ENCODE measurements at regions not wholly inside any gene's neighbourhood (a gene's known extent, or its start where the extent isn't known, plus 50 kb on each side); places are given as distances from the start of the nearest gene placed in this dataset.

DNA sequence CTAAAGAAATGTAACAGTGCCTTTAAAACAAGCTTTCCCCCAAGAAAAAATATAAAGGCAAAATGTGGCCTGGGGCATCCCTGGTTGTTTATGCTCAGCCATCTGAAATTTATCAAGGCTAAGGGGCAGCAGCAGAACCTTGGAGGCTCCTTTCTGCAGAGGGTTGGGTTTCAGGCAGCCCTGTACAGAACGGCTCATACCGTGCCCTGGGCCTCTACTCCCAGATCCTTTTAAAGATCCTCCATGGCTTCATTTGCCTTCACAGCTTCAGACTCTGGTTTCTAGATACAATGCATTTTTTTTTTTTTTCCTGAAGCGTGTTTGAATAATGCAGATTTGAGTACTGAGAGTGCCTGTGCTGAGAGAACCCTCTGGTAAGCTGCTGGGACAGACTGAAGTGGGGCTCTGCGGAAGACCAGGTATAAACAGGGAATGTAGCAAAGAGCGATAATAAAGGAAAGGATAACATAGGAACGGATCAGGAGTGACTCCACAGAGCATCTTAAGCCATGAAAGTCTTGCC, 172.7 kb downstream of the DIRAS2 start:
- no peak for TF ChIP-seq CTCF (IDR thresholded peaks at IDR 0.05; ENCODE audit: insufficient read depth, low read length, poor library complexity, severe bottlenecking)
- no peak for TF ChIP-seq EZH2phosphoT487 (conservative IDR thresholded peaks at IDR 0.05; ENCODE audit: low read length)

Measured in SU-DHL-6 (cell line).